A172 (cell line): ENCODE measurements at regions not wholly inside any gene's neighbourhood (a gene's known extent, or its start where the extent isn't known, plus 50 kb on each side); places are given as distances from the start of the nearest gene placed in this dataset.

Experiments used
- DNase-seq: peaks from one replicate; pipeline ENCODE4 v3.0.0-alpha.2; 2015; ENCODE audit warnings: low spot score

DNA sequence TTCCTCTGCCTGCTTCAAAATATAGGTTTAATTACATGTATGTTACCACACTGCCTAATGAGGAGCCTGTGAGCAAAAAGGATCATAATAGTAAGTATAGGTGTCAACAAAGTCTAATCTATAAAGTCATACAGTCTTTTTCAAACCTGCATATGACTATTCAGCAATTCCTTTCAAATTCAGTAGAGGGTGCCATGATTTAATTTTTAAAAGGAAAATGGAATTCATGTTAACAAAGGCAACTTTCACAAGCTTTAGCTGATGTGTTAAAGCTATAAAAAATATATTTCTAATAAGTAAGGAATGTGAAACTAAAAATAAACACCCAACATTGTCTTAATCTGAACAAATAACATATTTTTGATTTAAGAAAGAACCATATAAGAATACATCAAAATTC is 52.1 kb downstream of the MPP7 start:
- no peak for DNase-seq

DNA sequence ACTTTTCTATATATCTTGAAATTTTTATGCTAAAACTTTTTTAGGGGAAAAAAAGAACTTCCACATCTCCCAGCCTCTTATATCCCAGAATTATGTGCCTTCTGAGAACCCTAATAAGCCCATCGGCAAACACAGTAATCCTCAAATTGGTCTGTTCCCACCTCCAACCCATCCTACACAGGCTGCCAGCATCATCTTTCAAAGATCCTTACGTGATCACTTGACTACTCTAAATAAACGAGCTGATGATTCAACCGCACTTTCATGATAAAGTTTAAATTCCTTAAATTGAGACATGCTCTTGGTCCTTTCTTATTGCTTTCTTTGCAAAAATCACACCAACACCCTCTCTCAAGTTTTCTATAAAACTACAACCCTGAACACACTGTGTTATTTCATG is 52.5 kb downstream of the MPP7 start:
- no peak for DNase-seq

DNA sequence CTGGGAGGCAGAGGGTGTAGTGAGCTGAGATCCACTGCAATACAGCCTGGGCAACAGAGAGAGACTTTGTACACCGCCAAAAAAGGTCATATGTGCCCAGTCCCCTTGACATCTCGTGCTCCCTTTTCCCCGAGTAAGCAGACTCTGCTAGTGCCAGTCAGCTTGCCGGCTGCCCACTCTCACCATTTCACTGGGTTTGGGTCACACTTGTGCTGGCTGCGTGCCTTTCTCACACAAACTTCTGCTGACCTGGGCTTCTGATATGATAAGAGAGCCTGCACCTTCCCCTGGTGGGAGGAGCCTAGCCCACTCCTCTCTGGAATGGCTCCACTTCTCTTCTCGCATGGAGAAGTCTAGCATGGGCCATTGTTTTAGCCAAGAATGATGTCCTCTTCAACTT is 53.4 kb downstream of the MPP7 start:
- no peak for DNase-seq

DNA sequence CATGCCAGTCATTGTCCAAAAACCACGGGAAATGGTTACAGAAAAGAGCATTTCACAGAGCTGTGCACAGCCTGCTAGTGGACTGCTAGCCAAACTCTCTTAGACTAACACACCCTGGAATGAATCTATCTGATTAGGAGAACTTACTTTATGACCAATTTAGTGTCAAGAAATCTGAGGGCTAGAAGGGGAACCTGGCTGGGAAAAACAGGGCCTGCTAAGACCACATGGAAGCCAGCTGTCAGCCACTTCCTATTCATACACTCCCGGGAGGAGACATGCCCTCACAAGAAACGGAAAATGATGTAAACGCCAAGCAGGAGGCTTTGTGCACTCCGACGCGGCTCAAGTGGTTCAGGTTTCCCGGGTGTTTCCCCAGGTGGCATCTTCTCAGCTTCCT is 54.8 kb downstream of the MPP7 start:
- DNase-seq, result no peak

DNA sequence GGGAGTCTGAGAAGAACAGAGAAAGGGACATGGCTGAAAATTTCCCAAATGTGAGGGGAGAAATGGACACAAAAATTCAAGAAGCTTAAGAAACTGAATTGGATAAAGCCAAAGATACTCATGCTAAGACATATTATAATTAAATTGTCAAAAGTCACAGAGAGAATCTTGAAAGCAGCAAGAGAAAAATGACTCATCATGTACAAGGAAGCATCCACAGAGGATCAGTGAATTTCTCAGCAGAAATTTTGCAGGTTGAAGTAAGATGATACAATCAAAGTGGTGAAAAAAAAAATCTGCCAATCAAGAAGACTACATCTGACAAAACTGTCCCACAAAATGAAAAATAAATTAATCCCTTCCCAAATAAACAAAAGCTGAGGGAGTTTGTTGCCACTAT is 56.8 kb downstream of the MPP7 start:
- DNase-seq, result no peak

DNA sequence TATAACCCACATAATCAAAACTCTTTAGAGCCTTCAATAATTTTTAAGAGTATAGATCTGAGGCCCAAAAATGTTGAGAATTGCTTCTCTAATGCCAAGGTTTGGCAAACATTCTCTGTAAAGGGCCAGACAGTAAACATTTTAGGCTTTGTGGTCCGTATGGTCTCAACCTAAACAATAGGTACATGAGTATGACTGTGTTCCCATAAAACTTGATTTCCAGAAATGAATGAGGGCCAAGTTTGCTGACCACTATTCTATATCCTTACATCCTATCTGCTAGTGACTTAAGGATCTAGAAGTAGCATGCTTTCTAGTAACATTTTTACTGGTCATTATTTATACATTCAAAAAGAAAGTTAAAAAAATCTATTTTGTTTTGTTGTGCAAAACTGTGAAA is 58.9 kb downstream of the MPP7 start:
- DNase-seq, result no peak

DNA sequence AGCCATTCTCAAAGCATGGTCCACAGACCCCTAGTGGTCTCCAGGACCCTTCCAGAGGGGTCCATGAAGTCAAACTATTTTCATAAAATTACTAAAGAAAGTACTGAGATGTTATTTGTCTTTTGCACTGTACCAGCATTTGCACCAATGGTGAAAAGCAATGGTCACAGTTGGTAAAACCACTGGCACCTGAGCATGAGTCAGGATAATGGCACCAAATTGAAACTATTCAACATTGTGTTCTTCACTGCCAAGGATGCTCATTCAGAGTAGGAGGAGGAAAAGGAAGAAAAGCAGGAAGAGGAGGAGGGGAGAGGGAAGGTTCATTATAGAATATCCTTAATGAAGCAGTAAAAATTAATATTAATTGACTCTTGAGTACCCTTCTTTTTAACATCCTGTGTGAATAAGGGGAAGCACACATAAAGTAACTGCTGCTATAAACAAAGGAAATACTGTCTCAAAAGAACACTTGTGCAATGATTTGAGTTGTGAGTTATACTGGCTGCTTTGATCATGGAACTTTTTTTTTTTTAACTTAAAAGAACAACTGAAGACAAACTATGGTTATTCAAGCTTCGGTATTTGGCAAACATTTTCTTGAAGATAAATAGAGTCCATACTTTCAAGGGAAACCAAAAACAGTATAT is 60.2 kb downstream of the MPP7 start:
- DNase-seq, result peak; percentile 64

DNA sequence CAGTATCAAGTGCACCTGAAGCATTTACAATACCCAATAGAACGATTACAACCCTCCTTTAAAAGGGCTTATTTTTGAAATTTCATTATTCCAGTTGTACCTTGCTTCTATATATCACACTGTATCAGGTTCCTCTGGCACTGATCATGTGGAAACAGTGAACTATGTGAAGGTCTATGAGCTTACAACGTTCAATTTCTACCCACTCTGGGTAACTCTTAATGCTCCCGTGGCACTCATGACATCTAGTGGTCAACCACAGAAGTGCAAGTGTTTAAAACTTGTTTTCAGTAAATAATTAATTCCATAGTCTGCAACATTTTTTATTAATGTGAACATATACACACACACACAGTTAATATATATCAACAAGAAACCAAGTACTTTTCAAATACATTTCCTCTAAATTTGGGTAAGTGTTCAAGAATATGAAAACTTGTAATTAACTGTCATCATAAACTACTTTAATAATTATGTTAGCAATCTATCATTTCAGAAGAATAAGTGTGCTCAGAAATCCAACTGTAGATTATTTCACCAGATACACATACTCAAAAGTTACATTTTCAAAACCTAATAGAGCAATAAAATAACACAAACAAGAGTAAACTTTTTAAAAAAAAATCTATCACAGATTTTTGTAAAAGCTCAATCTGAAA is 61.0 kb downstream of the MPP7 start:
- DNase-seq, result peak; percentile 94

DNA sequence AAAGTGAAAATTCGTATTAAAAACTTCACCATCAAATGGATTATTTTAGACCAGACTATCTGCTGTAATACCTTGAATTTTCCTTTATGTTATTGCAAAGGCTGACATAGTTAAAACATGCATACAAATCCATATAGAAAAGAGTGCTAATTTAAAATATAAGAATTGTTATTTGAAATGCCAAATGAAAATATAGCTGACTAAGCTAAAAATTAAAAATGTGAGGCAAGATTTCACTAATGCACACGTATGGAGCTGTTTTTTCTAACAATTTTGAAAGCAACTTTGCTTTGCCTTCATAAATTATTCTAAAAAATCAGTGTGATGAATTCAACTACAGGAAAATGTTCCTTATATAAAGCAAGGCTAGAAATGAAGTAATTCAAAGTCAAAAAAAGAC is 62.5 kb downstream of the MPP7 start:
- DNase-seq, result no peak

DNA sequence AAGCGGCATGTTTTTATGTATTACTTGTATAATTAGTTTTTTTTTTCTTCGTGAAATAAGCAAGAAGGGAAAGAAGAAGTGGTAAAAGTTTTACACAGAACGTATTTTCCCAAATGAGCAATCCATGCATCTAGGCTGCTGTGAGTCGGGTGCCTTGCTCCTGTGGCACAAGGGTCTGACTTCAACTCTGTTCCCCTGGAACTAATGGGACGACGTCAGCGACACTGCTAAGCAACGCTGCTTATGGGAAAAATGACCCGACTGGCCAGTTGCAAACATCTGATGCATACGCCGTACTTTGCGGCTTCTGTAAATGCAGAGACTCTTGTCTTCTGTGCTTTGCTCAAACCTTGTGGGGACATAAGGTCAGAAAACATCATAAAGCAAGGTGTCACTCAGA is 66.3 kb downstream of the MPP7 start:
- peak; percentile 96 for DNase-seq

DNA sequence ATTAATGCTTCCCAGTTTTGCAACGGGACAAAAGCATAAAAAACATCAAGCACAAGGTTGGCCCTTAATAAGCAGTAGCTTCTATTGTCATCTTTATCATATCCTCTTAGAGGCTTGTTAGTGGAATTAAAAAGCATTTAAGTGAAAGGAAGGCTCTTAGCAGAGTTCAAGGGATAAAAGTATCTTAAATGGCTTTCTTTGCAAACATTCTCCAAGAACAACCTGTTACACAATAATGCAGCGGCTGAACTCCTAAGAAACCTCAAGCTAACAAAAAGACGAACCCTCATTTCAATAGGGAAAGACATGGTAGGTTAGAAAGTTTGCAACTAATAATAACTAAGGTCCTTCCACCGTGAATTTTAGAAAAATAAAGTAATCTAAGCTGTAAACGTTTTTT is 82.1 kb downstream of the MPP7 start:
- DNase-seq, result no peak

DNA sequence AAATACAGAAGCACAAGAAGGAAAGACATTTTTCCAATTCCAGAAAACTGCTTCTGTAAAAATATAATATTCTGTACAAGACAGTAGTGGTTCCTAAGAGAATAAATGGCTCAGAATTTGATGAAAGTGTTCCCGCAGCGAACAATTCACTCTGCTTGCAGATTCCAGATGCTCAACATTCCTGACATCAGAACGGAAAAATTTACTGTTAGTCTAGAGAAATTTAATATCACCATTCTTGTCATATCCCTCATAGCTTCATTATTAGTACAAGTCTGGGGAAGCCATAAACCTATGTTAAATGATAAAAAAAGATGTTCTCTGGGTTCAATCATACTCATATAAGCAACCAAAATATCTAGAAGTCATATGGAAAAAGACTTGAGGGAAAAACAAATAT is 83.6 kb downstream of the MPP7 start:
- DNase-seq, result peak; percentile 76

DNA sequence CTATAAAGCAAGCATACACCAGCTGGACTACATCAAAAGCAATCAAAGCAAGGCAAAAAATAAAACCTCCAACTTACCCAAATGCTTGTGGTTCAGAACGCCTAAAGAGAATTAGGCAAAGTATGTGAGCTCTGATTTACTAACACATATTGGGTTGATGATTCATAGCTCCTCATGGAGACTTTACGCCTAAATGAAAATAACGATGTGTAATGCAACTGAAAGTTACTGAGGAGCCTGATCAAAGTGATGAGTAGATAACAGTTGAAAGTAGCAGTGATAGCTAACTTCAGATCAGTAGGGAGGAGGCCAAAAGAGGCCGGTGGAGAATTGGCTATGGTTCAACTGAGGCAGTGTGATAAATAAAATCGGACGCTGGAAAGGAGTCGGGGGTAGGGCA is 85.0 kb downstream of the MPP7 start:
- peak; percentile 98 for DNase-seq

DNA sequence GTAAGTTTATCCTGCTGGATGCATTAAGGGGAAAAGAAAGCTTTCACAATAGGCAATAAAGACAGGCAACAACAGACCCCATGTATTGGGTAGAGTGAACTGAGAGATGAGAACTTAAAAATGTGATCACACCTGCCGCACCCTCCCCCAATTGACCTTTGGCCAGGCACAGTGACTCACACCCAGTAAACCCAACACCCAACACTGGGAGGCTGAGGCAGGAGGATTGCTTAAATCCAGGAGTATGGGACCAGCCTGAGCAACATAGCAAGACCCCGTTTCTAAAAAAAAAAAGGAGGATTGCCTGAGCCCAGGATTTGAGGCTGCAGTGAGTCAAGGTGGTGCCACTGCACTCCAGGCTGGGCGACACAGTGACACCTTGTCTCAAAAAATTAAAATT is 86.9 kb downstream of the MPP7 start:
- DNase-seq, result peak; percentile 65

DNA sequence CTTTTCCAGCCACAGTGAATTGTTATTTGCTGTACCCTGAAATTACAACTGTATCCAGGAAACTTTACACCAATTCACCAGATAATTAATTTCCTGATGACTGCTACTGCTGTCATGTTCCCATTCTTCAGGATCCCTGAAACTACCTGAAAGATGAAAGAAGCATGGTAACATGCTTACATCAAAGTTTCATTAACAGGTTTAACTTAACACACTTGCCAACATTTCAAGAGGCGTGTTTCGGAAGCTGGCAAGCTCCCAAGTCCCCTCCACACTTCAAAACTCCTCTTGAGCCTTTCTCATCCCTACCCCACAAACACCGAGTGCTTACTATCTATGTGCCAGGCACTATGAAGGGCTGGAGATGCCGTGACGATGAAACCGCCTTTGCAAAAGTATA is 88.6 kb downstream of the MPP7 start:
- DNase-seq, result peak; percentile 27

DNA sequence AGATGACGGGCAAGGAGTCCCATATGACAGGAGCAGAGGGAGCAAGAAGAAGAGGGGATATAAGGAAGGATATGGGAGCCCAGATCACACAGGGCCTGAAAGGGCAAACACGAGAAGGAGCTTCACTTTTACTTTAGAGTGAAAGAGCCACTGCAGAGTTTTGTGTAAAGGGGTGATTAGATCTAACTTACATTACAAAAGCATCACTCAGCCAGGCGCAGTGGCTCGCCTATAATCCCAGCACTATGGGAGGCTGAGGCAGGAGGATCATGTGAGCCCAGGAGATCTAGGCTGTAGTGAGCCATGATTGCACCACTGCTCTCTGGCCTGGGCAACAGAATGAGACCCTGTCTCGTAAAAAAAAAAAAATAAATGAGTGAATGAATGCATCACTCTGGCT is 91.1 kb downstream of the MPP7 start:
- no peak for DNase-seq

DNA sequence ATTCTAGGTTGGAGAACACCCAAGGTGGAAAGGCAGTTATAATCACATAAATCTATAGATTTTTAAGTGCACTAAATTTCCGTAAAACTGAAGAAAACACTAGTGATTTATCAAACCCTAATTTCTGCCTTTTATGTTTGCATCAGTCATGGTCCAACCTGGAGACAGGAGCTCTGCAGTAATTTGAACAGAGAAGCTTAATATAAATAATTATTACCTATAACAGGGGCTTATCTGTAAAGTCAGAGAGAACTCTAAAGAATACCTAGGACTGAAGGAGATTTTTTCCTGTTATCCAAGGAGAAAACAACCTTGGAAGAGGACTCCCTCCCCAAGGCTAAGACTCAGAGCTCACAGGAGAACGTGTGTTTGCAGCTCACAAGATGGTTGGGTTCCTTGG is 95.1 kb downstream of the MPP7 start:
- no peak for DNase-seq

DNA sequence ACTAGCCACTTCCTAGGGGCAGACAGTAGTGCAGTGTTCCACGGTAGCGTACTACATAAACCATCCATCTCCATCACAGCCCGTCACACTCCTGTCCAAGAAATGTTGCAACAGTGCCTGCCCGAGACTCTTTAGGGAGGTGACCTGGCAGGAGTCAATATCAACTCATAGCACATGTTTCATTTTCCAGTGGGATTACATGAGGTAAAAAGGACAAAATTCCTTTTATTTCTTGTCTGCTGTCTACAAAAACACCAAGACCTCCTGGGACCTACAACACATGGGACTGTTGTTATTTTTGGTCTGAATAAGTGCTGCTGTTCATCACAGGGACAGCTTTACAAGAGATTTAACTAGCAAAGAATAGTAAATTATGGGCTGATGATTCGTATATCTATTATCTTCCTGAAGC is 99.9 kb downstream of the MPP7 start:
- peak; percentile 97 for DNase-seq

DNA sequence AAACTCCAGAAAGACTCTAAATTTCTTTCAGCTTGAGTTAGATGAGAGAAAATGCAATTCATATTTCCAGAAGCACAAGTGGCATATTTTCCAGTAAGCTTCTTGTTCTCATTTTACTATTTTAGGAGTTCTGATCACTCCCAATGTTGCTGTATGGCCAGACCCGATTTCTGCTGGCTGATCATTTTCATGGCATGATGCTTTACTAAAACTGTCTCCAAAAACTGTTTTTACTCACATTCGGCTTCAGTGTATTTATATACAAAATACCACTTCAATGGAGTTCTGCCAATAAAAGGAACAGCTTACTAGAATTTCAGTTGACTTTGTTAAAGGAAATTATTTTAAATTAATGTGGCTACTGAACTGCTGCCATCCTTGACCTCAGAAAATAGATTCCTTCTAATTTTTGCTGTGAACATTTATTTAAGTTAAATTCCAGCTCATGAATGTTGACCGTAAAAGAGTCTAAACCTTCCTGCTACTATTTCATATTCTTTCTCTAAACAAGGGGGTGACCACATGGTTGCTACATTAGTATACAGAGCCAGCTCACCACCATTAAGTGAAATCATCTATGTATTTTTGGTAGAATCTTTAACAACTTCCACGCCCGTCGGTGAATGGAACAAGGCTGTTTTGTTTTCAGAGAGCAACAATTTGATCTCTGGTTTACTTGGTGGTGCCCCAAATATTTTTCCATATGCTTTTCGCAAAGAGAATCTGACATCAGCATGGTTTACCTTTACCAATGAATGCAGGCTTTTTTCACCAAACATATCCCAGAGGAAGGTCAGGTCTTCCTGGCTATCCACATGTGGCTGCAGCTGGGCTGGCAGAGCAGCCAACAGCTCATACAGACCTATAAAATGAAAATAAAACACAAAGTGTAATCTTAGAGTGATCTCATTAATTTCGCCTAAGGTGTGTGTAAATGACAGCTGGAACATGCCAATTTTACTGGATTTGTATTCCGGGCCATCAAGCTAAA is 101.2 kb downstream of the MPP7 start:
- no peak for DNase-seq

DNA sequence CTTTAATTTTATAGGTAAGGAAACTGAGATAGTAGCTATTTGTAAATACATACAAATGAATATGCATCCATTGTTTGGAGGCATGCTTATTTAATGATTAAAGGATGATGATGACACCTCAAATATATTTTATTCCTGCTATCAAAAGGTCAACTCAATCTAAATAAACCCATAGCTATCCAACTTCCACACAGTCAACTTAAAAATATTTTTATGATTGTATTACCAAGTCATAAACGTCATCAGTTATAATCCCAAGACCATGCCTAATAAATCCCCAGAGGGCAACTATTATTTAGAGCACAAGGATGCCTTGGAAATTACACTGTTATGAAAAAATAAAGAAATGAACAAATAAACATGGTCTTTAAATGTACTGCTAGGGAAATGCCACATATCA is 102.1 kb downstream of the MPP7 start:
- DNase-seq, result peak; percentile 76

DNA sequence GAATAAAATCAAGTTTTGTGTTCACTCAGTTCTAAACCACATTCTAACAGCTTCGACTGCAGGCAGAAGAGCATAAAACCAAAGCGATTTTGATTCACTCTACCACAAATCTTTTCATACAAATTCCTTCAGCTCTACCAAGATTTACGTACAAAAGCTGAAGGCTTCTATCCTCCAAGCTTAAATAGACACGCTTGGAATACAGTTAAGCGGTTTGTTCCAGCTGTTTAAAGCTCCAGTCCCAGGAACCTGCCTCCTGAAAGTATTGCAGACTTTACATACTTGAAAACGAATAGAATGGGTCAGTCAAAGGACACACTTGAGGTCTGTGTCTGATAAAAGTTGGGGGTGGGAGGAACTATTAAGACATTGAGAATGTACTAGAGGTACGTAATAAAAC is 102.9 kb downstream of the MPP7 start:
- DNase-seq, result no peak

DNA sequence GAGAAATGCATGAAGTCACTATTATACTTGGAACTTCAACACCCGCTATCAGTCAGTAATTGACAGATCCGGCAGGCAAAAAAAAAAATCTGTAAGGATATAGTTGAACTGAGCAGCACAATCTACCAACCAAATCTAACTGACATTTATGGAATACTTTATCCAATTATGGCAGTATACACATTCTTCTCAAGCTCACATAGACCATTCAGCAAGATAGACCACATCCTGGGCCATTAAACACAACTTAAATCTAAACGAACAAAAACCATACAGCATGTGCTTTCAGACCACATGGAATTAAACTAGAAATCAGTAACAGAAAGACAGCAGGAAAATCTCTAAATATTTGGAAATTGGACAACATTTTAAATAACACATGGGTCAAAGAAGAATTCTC is 112.7 kb downstream of the MPP7 start:
- no peak for DNase-seq

DNA sequence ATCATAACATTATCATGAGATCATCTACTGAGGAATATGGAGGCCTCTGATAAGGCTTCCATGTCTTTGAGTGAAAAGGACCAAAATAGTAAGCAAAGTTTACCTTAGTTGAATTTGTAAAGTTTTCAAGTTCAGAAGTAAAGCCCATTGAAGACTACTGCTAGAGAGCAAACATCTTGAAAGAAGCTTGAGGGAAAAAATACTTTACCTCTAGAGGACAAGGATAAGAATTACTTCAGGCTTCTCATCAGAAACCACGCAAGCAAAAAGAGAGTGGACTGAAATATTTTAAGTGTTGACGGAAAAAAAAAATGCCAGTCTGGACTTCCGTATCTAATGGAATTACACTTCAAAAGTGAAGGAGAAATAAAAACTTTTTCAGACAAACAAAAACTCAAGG is 114.3 kb downstream of the MPP7 start:
- DNase-seq, result no peak
